ENCODE measurements at regions not wholly inside any gene's neighbourhood (a gene's known extent, or its start where the extent isn't known, plus 50 kb on each side); places are given as distances from the start of the nearest gene placed in this dataset.

- DNase-seq: no peak
These were observed 110.3 kb downstream of the LSM3 start for GRCh38 chr3:14288833-14289451.

GRCh38 chr3:14289590-14290461 lies 111.2 kb downstream of the LSM3 start:
- DNase-seq: no peak

GRCh38 chr3:14290631-14291385 lies 111.6 kb upstream of the SLC6A6 start:
- no peak for DNase-seq

- DNase-seq: no peak
These were observed 107.4 kb upstream of the SLC6A6 start for GRCh38 chr3:14295037-14295436.

- DNase-seq: no peak
These were observed 106.6 kb upstream of the SLC6A6 start for GRCh38 chr3:14295801-14296200.

GRCh38 chr3:14297305-14297704 lies 105.1 kb upstream of the SLC6A6 start:
- no peak for DNase-seq

GRCh38 chr3:14297784-14298236 lies 104.6 kb upstream of the SLC6A6 start:
- DNase-seq: no peak

GRCh38 chr3:14298442-14298841 lies 104.0 kb upstream of the SLC6A6 start:
- DNase-seq: no peak

- no peak for DNase-seq
These were observed 103.3 kb upstream of the SLC6A6 start for GRCh38 chr3:14298991-14299555.

GRCh38 chr3:14299767-14300166 lies 102.6 kb upstream of the SLC6A6 start:
- no peak for DNase-seq

- DNase-seq: no peak
These were observed 101.5 kb upstream of the SLC6A6 start for GRCh38 chr3:14300721-14301399.

GRCh38 chr3:14301558-14301957 lies 100.8 kb upstream of the SLC6A6 start:
- no peak for DNase-seq

GRCh38 chr3:14303336-14304100 lies 98.9 kb upstream of the SLC6A6 start:
- no peak for DNase-seq

GRCh38 chr3:14304101-14305045 lies 98.0 kb upstream of the SLC6A6 start:
- DNase-seq: no peak

- no peak for DNase-seq
These were observed 97.1 kb upstream of the SLC6A6 start for GRCh38 chr3:14305324-14305723.

- no peak for DNase-seq
These were observed 96.3 kb upstream of the SLC6A6 start for GRCh38 chr3:14306142-14306541.

GRCh38 chr3:14307656-14308302 lies 94.6 kb upstream of the SLC6A6 start:
- DNase-seq: no peak

GRCh38 chr3:14311729-14312128 lies 90.7 kb upstream of the SLC6A6 start:
- DNase-seq: no peak

GRCh38 chr3:14312375-14312774 lies 90.0 kb upstream of the SLC6A6 start:
- no peak for DNase-seq

- no peak for DNase-seq
These were observed 85.3 kb upstream of the SLC6A6 start for GRCh38 chr3:14317057-14317553.

All from effector CD4-positive, alpha-beta T cell (primary cell).